HepG2 (cell line): ENCODE measurements at regions not wholly inside any gene's neighbourhood (a gene's known extent, or its start where the extent isn't known, plus 50 kb on each side); places are given as distances from the start of the nearest gene placed in this dataset.

ENCODE experiments used
- JDP2 ChIP-seq: sonication (generic); formaldehyde crosslinking; IDR thresholded peaks from 2 replicates; pipeline ENCODE4 v1.8.1; 2022; ENCODE audit warnings: missing genetic modification reagents, borderline replicate concordance
- TF ChIP-seq, protein P1 (sequence below): sonication (generic); formaldehyde crosslinking; IDR thresholded peaks from 2 replicates; pipeline ENCODE4 v1.4.0; 2020; ENCODE audit warnings: mild to moderate bottlenecking, missing genetic modification reagents
- TF ChIP-seq, protein P2 (sequence below): sonication (generic); formaldehyde crosslinking; IDR thresholded peaks from 2 replicates; pipeline ENCODE4 v1.5.0; 2020; ENCODE audit warnings: mild to moderate bottlenecking, missing genetic modification reagents, borderline replicate concordance

GRCh38 chr14:29043737-29044136 lies 277.1 kb downstream of the FOXG1 start (continued):
- TF ChIP-seq, protein P1, sequence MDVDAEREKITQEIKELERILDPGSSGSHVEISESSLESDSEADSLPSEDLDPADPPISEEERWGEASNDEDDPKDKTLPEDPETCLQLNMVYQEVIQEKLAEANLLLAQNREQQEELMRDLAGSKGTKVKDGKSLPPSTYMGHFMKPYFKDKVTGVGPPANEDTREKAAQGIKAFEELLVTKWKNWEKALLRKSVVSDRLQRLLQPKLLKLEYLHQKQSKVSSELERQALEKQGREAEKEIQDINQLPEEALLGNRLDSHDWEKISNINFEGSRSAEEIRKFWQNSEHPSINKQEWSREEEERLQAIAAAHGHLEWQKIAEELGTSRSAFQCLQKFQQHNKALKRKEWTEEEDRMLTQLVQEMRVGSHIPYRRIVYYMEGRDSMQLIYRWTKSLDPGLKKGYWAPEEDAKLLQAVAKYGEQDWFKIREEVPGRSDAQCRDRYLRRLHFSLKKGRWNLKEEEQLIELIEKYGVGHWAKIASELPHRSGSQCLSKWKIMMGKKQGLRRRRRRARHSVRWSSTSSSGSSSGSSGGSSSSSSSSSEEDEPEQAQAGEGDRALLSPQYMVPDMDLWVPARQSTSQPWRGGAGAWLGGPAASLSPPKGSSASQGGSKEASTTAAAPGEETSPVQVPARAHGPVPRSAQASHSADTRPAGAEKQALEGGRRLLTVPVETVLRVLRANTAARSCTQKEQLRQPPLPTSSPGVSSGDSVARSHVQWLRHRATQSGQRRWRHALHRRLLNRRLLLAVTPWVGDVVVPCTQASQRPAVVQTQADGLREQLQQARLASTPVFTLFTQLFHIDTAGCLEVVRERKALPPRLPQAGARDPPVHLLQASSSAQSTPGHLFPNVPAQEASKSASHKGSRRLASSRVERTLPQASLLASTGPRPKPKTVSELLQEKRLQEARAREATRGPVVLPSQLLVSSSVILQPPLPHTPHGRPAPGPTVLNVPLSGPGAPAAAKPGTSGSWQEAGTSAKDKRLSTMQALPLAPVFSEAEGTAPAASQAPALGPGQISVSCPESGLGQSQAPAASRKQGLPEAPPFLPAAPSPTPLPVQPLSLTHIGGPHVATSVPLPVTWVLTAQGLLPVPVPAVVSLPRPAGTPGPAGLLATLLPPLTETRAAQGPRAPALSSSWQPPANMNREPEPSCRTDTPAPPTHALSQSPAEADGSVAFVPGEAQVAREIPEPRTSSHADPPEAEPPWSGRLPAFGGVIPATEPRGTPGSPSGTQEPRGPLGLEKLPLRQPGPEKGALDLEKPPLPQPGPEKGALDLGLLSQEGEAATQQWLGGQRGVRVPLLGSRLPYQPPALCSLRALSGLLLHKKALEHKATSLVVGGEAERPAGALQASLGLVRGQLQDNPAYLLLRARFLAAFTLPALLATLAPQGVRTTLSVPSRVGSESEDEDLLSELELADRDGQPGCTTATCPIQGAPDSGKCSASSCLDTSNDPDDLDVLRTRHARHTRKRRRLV, result no peak
- no peak for TF ChIP-seq JDP2
- TF ChIP-seq, protein P2, sequence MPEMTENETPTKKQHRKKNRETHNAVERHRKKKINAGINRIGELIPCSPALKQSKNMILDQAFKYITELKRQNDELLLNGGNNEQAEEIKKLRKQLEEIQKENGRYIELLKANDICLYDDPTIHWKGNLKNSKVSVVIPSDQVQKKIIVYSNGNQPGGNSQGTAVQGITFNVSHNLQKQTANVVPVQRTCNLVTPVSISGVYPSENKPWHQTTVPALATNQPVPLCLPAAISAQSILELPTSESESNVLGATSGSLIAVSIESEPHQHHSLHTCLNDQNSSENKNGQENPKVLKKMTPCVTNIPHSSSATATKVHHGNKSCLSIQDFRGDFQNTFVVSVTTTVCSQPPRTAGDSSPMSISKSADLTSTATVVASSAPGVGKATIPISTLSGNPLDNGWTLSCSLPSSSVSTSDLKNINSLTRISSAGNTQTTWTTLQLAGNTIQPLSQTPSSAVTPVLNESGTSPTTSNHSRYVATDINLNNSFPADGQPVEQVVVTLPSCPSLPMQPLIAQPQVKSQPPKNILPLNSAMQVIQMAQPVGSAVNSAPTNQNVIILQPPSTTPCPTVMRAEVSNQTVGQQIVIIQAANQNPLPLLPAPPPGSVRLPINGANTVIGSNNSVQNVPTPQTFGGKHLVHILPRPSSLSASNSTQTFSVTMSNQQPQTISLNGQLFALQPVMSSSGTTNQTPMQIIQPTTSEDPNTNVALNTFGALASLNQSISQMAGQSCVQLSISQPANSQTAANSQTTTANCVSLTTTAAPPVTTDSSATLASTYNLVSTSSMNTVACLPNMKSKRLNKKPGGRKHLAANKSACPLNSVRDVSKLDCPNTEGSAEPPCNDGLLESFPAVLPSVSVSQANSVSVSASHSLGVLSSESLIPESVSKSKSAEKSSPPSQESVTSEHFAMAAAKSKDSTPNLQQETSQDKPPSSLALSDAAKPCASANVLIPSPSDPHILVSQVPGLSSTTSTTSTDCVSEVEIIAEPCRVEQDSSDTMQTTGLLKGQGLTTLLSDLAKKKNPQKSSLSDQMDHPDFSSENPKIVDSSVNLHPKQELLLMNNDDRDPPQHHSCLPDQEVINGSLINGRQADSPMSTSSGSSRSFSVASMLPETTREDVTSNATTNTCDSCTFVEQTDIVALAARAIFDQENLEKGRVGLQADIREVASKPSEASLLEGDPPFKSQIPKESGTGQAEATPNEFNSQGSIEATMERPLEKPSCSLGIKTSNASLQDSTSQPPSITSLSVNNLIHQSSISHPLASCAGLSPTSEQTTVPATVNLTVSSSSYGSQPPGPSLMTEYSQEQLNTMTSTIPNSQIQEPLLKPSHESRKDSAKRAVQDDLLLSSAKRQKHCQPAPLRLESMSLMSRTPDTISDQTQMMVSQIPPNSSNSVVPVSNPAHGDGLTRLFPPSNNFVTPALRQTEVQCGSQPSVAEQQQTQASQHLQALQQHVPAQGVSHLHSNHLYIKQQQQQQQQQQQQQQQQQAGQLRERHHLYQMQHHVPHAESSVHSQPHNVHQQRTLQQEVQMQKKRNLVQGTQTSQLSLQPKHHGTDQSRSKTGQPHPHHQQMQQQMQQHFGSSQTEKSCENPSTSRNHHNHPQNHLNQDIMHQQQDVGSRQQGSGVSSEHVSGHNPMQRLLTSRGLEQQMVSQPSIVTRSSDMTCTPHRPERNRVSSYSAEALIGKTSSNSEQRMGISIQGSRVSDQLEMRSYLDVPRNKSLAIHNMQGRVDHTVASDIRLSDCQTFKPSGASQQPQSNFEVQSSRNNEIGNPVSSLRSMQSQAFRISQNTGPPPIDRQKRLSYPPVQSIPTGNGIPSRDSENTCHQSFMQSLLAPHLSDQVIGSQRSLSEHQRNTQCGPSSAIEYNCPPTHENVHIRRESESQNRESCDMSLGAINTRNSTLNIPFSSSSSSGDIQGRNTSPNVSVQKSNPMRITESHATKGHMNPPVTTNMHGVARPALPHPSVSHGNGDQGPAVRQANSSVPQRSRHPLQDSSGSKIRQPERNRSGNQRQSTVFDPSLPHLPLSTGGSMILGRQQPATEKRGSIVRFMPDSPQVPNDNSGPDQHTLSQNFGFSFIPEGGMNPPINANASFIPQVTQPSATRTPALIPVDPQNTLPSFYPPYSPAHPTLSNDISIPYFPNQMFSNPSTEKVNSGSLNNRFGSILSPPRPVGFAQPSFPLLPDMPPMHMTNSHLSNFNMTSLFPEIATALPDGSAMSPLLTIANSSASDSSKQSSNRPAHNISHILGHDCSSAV, result no peak
